ENCODE measurements at regions not wholly inside any gene's neighbourhood (a gene's known extent, or its start where the extent isn't known, plus 50 kb on each side); places are given as distances from the start of the nearest gene placed in this dataset.

- TF ChIP-seq CTCF (IDR thresholded peaks at IDR 0.05), result no peak
- no peaks in the 10 kb centered on the region for H3K36me3 ChIP-seq
These were observed 381.9 kb downstream of the OTUD1 start for GRCh38 chr10:23820792-23821191.

GRCh38 chr10:23824822-23825221, 384.1 kb upstream of the KIAA1217 start:
- H3K4me3 ChIP-seq (ENCODE audit: low read depth in 1 of 2, low read length in 1 of 2), result no peak overlapping the region
- H3K27me3 ChIP-seq, result no peaks in the 10 kb centered on the region
- no peak overlapping the region for H3K27ac ChIP-seq
- no peak for TF ChIP-seq CTCF (IDR thresholded peaks at IDR 0.05)
- H3K36me3 ChIP-seq, result no peaks in the 10 kb centered on the region
- no peaks in the 10 kb centered on the region for H3K4me1 ChIP-seq (ENCODE audit: control insufficient read depth in 1 of 2, insufficient read depth in 1 of 2, low read depth in 1 of 2, low read length in 1 of 2)
- H3K9me3 ChIP-seq, result no peaks in the 10 kb centered on the region

More at GRCh38 chr10:23820792-23821191, 381.9 kb downstream of the OTUD1 start:
- Histone ChIP-seq H3K9me3 (no peaks in the 10 kb centered on the region), H3K4me3 (ENCODE audit: low read depth in 1 of 2, low read length in 1 of 2) (no peak overlapping the region), H3K27ac (no peak overlapping the region), H3K27me3 (no peaks in the 10 kb centered on the region), H3K4me1 (ENCODE audit: control insufficient read depth in 1 of 2, insufficient read depth in 1 of 2, low read depth in 1 of 2, low read length in 1 of 2) (no peaks in the 10 kb centered on the region)

- TF ChIP-seq CTCF (IDR thresholded peaks at IDR 0.05), result no peak
- Histone ChIP-seq H3K9me3 (no peaks in the 10 kb centered on the region), H3K27me3 (no peaks in the 10 kb centered on the region)
These were observed 382.5 kb upstream of the KIAA1217 start for GRCh38 chr10:23826421-23826820.

GRCh38 chr10:23829556-23829955, 379.4 kb upstream of the KIAA1217 start:
- no peak overlapping the region for H3K4me3 ChIP-seq (ENCODE audit: low read depth in 1 of 2, low read length in 1 of 2)
- H3K27me3 ChIP-seq, result no peaks in the 10 kb centered on the region
- no peaks in the 10 kb centered on the region for H3K9me3 ChIP-seq
- TF ChIP-seq CTCF (IDR thresholded peaks at IDR 0.05), result no peak
- no peaks in the 10 kb centered on the region for H3K36me3 ChIP-seq
- no peaks in the 10 kb centered on the region for H3K4me1 ChIP-seq (ENCODE audit: control insufficient read depth in 1 of 2, insufficient read depth in 1 of 2, low read depth in 1 of 2, low read length in 1 of 2)
- H3K27ac ChIP-seq, result no peak overlapping the region

More at GRCh38 chr10:23826421-23826820, 382.5 kb upstream of the KIAA1217 start:
- Histone ChIP-seq H3K36me3 (no peaks in the 10 kb centered on the region), H3K4me1 (ENCODE audit: control insufficient read depth in 1 of 2, insufficient read depth in 1 of 2, low read depth in 1 of 2, low read length in 1 of 2) (no peaks in the 10 kb centered on the region), H3K4me3 (ENCODE audit: low read depth in 1 of 2, low read length in 1 of 2) (no peak overlapping the region), H3K27ac (no peak overlapping the region)

GRCh38 chr10:23834091-23834490, 374.8 kb upstream of the KIAA1217 start:
- no peaks in the 10 kb centered on the region for H3K36me3 ChIP-seq
- H3K4me1 ChIP-seq (ENCODE audit: control insufficient read depth in 1 of 2, insufficient read depth in 1 of 2, low read depth in 1 of 2, low read length in 1 of 2), result no peaks in the 10 kb centered on the region
- H3K27ac ChIP-seq, result no peak overlapping the region
- H3K4me3 ChIP-seq (ENCODE audit: low read depth in 1 of 2, low read length in 1 of 2), result no peak overlapping the region
- no peak for TF ChIP-seq CTCF (IDR thresholded peaks at IDR 0.05)
- no peaks in the 10 kb centered on the region for H3K9me3 ChIP-seq
- no peaks in the 10 kb centered on the region for H3K27me3 ChIP-seq

GRCh38 chr10:23850631-23851030, 358.3 kb upstream of the KIAA1217 start:
- TF ChIP-seq CTCF (IDR thresholded peaks at IDR 0.05), result no peak
- Histone ChIP-seq H3K27me3 (no peaks in the 10 kb centered on the region), H3K9me3 (no peaks in the 10 kb centered on the region), H3K27ac (no peak overlapping the region), H3K36me3 (no peaks in the 10 kb centered on the region), H3K4me3 (ENCODE audit: low read depth in 1 of 2, low read length in 1 of 2) (no peak overlapping the region), H3K4me1 (ENCODE audit: control insufficient read depth in 1 of 2, insufficient read depth in 1 of 2, low read depth in 1 of 2, low read length in 1 of 2) (no peaks in the 10 kb centered on the region)

All from neutrophil (primary cell).